ENCODE measurements at regions not wholly inside any gene's neighbourhood (a gene's known extent, or its start where the extent isn't known, plus 50 kb on each side); places are given as distances from the start of the nearest gene placed in this dataset.
"Not testable (repeated sequence)": the region's sequence is repeated elsewhere in the genome, so short reads cannot be mapped to it uniquely, and the experiment has no call there.

- DNase-seq; H3K9me3 ChIP-seq; FAIRE-seq; H3K4me3 ChIP-seq; intact Hi-C loops (cut with DNase I); H3K27ac ChIP-seq; H3K36me3 ChIP-seq; H3K27me3 ChIP-seq; H3K4me1 ChIP-seq: not testable (repeated sequence)
- WGBS, 2 donors, result 48 to 62% methylated on average over 6 of the region's 6 CpGs
- peak in 1 of 4 donors; percentile 31 for ATAC-seq
These were observed 75.1 kb downstream of the KBTBD2 start for GRCh38 chr7:32816409-32816948.

GRCh38 chr7:32814779-32815178, 76.8 kb downstream of the KBTBD2 start:
- FAIRE-seq; H3K27me3 ChIP-seq; H3K4me1 ChIP-seq; DNase-seq; intact Hi-C loops (cut with DNase I); ATAC-seq; H3K27ac ChIP-seq; H3K36me3 ChIP-seq; H3K4me3 ChIP-seq; H3K9me3 ChIP-seq: not testable (repeated sequence)

GRCh38 chr7:32809871-32810270, 81.7 kb downstream of the KBTBD2 start:
- Histone ChIP-seq H3K4me3 (no peak overlapping the region), H3K27me3 (no peaks in the 10 kb centered on the region), H3K27ac (no peak overlapping the region), H3K36me3 (no peaks in the 10 kb centered on the region), H3K4me1 (no peaks in the 10 kb centered on the region), H3K9me3 (no peaks in the 10 kb centered on the region)
- no peak for TF ChIP-seq CTCF (IDR thresholded peaks at IDR 0.05)
- intact Hi-C loops (cut with DNase I), result loop anchor here in 1 of 3 donors (10.0 kb wide), 1 partner anchor 245 kb away; no protein-coding TSS in a partner anchor
- 62 to 94% methylated on average over 2 of the region's 2 CpGs for WGBS, 2 donors
- ATAC-seq (no peak), DNase-seq (no peak), FAIRE-seq (no peak)

- WGBS, 2 donors, result 95 to 96% methylated on average over 2 of the region's 2 CpGs
- Histone ChIP-seq H3K4me3 (no peak overlapping the region), H3K27ac (no peak overlapping the region), H3K36me3 (no peaks in the 10 kb centered on the region), H3K4me1 (no peaks in the 10 kb centered on the region), H3K9me3 (no peaks in the 10 kb centered on the region), H3K27me3 (no peaks in the 10 kb centered on the region)
- intact Hi-C loops (cut with DNase I), result loop anchor here in 1 of 3 donors (10.0 kb wide), 1 partner anchor 245 kb away; no protein-coding TSS in a partner anchor
- TF ChIP-seq CTCF (IDR thresholded peaks at IDR 0.05), result no peak
- no peak for FAIRE-seq
- DNase-seq, result no peak
- ATAC-seq, result no peak
These were observed 82.2 kb downstream of the KBTBD2 start for GRCh38 chr7:32809347-32809746.

- ATAC-seq (no peak), DNase-seq (no peak)
- WGBS, 2 donors, result 96 to 100% methylated on average over 1 of the region's 1 CpG
These were observed 88.0 kb downstream of the KBTBD2 start for GRCh38 chr7:32803406-32804141.

More at GRCh38 chr7:32803406-32804141, 88.0 kb downstream of the KBTBD2 start:
- FAIRE-seq, result no peak
- H3K27ac ChIP-seq, result no peak overlapping the region
- H3K4me1 ChIP-seq, result no peaks in the 10 kb centered on the region
- H3K4me3 ChIP-seq, result no peak overlapping the region
- H3K9me3 ChIP-seq, result no peaks in the 10 kb centered on the region
- no peaks in the 10 kb centered on the region for H3K27me3 ChIP-seq
- no peak for TF ChIP-seq CTCF (IDR thresholded peaks at IDR 0.05)
- intact Hi-C loops (cut with DNase I), result loop anchor here in 1 of 3 donors (10.0 kb wide), 1 partner anchor 251 kb away; no protein-coding TSS in a partner anchor
- no peaks in the 10 kb centered on the region for H3K36me3 ChIP-seq
